ENCODE measurements at regions not wholly inside any gene's neighbourhood (a gene's known extent, or its start where the extent isn't known, plus 50 kb on each side); places are given as distances from the start of the nearest gene placed in this dataset.

DNA sequence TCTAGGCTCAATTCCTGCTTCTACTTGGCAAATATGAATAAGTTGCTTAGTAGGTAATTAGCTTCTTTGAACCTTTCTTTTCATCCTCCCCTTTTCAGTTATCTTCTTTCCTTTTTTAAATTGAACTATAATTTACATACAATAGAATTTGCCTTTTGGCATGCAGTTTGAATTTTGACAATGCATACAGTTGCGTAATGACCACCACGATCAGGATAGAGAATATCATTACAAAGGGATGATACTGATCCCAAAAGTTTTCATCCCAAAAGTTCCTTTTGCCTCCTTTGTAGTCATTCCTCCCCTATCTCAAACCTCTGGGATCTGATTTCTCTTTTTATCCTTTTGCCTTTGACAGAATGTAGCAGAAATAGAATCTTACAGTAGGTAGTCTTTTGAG lies 164.4 kb downstream of the NOC3L start:
- DNase-seq = no peak

DNA sequence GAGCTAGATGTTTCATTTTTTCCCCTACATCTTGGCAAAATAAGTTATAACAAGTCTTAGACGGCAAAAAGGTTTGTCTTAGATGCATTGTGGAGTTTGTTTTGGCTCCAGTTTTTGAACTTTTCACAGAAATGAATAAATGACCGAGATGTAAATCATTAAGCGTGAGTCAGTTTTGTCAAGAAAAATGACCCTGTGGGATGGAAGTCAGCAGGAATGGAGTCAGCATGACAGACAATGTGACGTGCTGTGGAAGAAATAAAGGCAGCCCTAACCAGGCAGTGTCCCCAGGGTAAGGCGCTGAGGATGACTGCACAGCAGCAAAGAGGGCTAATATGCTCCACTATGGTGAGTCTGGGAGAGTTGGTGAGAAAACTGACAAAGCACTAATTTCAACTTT lies 163.2 kb downstream of the NOC3L start:
- no peak for DNase-seq

DNA sequence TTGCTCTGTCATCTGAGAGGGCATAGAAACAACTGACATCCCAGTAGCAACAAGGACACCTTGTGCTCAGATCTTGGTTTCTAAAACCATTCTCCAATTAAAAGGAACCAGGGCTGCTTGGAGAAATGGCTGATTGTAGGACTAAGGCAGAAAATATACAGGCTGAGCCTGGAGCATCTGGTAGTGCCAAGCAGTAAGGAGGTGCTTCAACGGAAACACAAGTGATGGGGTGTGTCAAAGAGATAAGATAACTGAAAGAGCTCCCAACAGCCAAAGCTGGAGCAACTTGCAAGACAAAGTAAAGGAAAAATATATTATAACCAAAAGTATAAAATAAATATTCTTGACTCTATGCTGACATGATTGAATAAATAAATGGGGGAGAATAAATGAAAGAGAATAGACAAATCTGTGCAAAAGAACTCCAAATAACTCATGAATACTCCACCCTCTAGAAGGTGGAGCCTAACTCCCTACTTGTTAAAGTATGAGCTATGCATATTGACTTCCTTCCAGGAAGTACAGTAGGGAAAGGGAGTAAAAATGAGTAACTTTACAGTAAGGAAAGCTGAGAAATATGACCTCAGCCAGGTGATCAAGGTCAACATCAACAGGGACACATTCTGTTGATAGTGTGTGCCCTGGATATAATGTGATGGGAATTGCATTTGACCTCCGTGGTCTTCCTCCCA lies 162.4 kb downstream of the NOC3L start:
- no peak for DNase-seq

DNA sequence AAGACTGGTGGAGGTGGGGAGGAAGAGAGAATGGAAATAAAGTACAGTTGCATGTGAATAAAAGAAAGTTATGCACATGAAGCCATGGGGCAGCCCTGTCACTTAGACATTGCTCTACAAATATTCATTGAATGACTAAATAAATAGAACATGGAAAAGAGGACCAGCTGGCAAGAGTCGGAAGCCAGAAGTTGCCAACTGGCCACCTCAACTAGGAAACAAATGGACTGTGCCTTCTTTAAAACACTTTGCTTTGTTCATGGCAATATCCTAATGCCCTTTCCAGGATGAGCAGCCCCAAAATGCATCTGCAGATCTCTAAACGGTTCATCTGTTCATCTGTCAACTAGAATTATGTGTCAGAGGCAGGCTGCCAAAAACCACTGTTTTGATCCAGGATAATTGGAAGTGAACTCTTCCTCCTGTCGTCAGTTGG lies 157.3 kb downstream of the NOC3L start:
- DNase-seq = no peak

GRCh38 chr10:94206176-94206575 lies 156.6 kb downstream of the NOC3L start:
- DNase-seq = no peak

GRCh38 chr10:94208315-94208714 lies 154.4 kb downstream of the NOC3L start:
- no peak for DNase-seq

DNA sequence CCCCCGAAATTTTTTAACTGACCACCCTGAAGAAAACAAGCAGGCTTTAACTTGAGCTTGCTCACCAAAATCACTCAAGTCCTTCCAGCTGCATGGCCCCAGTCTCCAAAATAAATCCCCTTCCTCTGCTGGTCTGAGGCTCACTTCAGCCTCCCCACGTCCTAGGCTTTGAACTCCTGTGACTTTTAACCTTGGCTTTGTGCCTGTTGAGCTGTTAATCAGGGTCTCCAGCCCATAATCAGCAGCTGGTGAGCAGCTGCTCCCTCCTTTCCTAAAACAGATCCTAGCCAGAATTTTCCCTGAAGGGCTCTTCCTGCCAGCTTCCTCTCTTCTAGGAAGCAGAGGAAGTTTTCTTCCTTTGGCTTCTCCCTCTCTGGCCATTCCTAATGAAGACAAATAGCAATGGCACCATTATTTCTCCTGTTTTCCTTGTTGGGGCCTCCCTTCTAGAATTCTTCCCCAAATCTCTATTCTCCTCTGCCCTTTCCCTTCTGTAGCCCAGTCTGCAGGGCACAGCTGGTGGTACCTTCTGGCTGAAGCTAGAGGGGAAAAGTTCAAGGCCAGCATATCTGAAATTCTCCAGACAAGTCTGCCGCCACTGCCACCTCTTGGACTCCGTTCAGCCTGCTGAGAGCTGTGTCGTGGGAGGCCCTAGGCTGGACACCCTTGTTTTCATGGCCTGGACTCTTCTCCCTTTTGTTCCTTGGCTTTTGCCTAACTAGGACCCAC lies 152.1 kb downstream of the NOC3L start:
- DNase-seq = no peak

DNA sequence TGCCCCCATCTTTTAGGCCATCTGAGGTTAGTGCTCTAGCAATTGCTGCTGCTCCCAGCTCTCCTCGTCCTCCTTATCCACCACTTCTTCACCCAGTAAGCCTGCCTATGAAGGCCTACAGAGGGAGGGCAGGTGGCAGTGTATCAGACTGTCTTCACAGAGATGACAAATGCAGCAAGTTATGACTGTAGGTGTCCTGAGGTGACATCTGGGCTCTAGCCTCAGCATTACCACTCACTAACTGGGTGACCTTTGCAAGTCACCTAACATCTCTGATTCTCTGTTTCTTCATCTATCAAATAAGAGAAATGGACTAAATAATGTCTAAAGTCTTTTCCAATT lies 151.6 kb downstream of the NOC3L start:
- DNase-seq = no peak

- no peak for DNase-seq
These were observed 149.7 kb downstream of the NOC3L start for GRCh38 chr10:94213001-94213530.

DNA sequence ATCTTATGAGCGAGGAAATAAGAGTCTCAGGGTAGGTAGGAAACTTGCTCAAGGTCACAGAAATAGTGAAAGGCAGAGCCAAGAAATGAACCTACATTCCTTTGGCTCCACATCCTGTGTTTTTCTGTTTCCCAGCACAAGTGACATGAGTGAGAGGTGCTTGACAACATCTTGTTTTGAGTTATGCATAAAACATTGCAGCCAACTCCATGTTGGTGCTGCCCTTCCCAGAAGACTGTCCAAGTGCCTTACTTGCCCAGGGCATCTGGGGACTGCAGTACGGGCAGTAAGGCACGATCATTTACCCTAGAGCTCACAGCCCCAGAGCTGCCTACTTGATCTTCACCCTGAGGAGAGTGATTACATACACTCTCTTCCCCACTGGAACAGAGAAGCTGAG lies 148.8 kb downstream of the NOC3L start:
- DNase-seq = no peak

DNA sequence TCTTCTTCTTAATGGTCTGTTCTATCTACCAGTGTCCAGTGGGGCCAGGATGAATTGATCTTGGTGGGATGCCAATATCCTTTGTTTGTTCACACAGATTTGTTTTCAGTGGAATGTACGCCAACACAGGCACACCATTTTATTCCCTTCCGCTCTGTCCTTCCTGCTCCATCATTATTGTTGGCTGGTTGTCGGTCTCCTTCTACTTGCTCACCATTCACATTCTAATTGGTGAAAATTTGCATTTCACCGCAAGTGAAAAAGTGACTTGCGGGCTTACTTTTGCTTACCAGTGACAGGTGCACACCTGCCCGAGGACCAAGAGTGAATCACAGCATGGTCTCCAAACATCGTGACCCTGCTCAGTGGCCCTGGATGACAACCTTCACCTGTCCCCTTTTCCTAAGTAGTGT lies 148.3 kb downstream of the NOC3L start:
- DNase-seq = no peak

- DNase-seq = no peak
These were observed 146.5 kb downstream of the NOC3L start for GRCh38 chr10:94216201-94216600.

DNA sequence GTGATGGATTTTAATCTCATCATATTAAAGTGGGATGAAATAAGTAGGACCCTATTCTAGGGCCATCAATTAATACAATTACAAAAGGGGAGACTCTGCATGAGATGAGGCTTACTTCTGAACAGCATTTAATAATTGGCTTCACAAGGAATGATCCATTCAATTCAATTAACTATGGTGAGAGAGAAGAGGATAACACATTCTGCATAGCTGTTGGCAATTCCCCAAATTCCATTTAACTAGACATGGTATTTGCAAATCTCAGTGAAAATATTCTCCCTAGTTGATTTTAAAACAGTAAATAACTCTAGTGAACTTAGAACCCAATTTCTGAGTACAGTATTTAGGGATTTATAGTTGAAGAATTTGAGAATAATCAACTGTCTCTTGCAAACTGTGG lies 145.3 kb downstream of the NOC3L start:
- no peak for DNase-seq

DNA sequence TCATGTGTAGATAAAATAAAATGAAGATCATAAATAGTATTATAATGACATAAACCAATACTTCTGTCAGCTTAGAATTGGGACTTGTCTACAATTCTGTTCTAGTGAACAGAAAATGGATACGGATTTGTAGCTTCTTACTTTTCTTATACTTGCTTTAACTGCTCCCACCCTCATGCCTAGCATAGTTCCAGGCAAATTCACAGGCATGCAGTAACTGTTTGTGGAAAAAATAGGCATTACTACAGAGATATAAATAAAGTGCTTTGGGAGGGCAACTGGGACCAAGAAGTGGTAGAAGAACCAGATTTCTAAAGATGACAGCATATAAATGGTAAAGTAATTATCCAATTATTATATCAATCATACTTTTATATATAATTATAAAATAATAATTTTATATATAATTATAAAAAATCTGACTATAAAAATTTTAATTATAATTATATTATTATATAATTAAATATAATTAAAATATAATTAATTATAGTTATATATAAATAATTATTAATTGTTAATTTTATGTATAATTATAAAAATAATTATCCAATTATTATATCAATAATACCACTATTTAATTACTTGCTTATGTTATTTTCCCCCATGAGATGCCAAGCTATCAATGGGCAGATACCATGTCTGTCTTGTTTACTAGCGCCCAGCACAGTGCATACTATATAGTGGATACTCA lies 144.1 kb downstream of the NOC3L start:
- DNase-seq = no peak

GRCh38 chr10:94219829-94220228 lies 142.9 kb downstream of the NOC3L start:
- DNase-seq = no peak

- DNase-seq = no peak
These were observed 142.0 kb downstream of the NOC3L start for GRCh38 chr10:94220717-94221116.

- DNase-seq = no peak
These were observed 138.9 kb downstream of the NOC3L start for GRCh38 chr10:94223702-94224370.

DNA sequence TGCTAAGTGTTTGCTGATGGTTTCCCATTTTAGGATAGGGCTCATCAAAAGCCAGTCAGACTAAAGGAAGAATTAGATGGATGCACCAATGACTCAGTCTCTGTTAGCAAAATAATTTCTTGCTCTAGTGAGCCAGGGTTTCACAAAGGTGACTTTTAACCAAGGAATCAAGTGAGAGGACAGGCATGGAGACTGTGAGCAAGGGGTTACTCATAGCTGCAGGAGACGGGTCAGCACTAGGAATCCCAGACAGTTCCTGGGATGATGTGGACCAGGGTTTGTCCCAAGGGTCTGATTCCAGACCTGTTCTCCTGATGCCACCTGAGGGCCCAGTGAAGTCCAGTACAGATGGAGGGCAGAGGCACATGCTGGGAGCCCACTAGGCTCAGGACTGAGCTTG lies 138.1 kb downstream of the NOC3L start:
- no peak for DNase-seq

GRCh38 chr10:94225589-94225988 lies 137.2 kb downstream of the NOC3L start:
- DNase-seq = no peak

DNA sequence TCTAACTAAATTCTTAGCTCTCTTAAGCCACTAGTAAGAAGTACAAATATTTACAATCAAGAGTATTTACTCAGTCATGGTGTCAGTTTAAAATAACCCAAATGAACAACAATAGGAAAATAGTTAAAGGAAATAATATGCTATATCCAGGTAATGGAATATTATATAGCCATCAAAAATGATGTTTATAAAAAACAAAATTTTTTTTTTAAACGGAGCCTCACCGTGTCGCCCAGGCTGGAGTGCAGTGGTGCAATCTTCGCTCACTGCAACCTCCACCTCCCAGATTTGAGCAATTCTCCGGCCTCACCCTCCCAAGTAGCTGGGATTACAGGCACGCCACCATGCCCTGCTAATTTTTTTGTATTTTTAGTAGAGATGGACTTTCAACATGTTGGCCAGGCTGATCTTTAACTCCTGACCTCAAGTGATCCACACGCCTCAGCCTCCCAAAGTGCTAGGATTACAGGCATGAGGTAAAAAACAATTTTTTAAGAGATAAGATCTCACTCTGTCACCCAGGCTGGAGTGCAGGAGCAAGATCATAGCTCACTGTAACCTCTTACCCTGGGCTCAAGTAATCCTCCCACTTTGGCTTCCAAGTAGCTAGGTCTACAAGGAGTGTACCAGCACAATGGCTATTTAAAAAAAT lies 132.5 kb downstream of the NOC3L start:
- DNase-seq = no peak

GRCh38 chr10:94232711-94233383 lies 129.9 kb downstream of the NOC3L start:
- no peak for DNase-seq

- DNase-seq = no peak
These were observed 127.3 kb downstream of the NOC3L start for GRCh38 chr10:94235461-94235860.
